ENCODE measurements at regions not wholly inside any gene's neighbourhood (a gene's known extent, or its start where the extent isn't known, plus 50 kb on each side); places are given as distances from the start of the nearest gene placed in this dataset.

DNA sequence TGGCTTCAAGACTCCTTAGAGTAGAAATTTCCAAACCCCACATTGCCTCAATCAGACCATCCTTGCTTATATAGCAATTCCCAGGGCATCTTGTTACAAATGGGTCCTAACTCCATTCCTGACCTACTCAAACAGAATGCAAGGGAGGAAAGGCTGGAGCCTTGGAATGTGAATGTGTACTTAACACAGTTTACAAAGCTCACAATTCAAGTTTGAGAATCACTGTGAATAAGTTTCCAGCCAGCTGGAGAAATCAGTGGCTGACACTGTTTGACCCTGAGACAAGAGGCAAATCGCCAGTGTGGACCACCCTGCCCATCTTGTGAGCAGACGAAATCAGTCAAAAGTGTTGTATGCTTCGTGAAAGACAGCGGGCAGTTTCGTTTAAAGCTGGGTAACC, 65.5 kb downstream of the SOWAHC start:
- no peak for TF ChIP-seq POLR2A (IDR thresholded peaks at IDR 0.05)
- TF ChIP-seq, protein P1, sequence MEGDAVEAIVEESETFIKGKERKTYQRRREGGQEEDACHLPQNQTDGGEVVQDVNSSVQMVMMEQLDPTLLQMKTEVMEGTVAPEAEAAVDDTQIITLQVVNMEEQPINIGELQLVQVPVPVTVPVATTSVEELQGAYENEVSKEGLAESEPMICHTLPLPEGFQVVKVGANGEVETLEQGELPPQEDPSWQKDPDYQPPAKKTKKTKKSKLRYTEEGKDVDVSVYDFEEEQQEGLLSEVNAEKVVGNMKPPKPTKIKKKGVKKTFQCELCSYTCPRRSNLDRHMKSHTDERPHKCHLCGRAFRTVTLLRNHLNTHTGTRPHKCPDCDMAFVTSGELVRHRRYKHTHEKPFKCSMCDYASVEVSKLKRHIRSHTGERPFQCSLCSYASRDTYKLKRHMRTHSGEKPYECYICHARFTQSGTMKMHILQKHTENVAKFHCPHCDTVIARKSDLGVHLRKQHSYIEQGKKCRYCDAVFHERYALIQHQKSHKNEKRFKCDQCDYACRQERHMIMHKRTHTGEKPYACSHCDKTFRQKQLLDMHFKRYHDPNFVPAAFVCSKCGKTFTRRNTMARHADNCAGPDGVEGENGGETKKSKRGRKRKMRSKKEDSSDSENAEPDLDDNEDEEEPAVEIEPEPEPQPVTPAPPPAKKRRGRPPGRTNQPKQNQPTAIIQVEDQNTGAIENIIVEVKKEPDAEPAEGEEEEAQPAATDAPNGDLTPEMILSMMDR (IDR thresholded peaks at IDR 0.05): no peak

Data from lower leg skin (tissue), 3 donors.